Bronchial epithelial cell (primary cell): ENCODE measurements at regions not wholly inside any gene's neighbourhood (a gene's known extent, or its start where the extent isn't known, plus 50 kb on each side); places are given as distances from the start of the nearest gene placed in this dataset.

ENCODE experiments used
- DNase-seq: peaks from one replicate; pipeline ENCODE4 v3.0.0-alpha.2; 2010; ENCODE audit warnings: low read depth
- FAIRE-seq: peaks from 2 replicates; lab custom pipeline; 2011; peaks lifted over from hg19 to GRCh38; lab: Jason Lieb, UNC
- H3K27me3 ChIP-seq: 2 replicates; pipeline ENCODE4 v1.5.1; 2011; ENCODE audit warnings: low read length; ENCODE audit not compliant: control insufficient read depth, insufficient read depth
- H3K36me3 ChIP-seq: 2 replicates; pipeline ENCODE4 v1.5.1; 2011; ENCODE audit warnings: low read length; ENCODE audit not compliant: control insufficient read depth, insufficient read depth
- H3K4me3 ChIP-seq: 2 replicates; pipeline ENCODE4 v1.5.1; 2011; ENCODE audit warnings: mild to moderate bottlenecking, low read depth, low read length, control low read depth
- TF ChIP-seq, protein P1 (sequence below): IDR thresholded peaks from 2 replicates; pipeline ENCODE4 v1.5.1; 2011; ENCODE audit warnings: mild to moderate bottlenecking, moderate library complexity, low read length, control low read depth, inconsistent platforms; ENCODE audit not compliant: insufficient read depth, severe bottlenecking

DNA sequence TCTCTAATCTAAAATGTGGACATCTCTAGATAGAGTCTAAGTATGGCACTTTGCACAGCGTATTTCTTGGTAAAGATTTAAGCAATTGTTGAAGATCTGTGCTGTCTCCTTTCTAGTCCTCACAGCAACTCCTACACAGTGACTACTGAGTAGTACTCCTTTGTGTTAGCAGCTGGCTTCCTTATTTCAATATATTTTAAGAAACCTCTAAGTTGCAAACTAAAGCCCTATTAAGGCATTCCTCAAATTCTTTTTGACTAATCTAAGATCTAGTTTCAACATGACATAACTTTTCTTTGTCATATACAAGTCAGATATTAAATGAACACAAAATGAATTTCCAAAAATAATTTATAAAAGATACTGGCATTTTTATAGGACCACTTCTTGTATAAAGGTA lies 121.8 kb upstream of the DNAJC10 start:
- peak; percentile 55 for DNase-seq
- FAIRE-seq = no peak
- no peaks in the 10 kb centered on the region for H3K36me3 ChIP-seq
- no peaks in the 10 kb centered on the region for H3K27me3 ChIP-seq
- TF ChIP-seq, protein P1, sequence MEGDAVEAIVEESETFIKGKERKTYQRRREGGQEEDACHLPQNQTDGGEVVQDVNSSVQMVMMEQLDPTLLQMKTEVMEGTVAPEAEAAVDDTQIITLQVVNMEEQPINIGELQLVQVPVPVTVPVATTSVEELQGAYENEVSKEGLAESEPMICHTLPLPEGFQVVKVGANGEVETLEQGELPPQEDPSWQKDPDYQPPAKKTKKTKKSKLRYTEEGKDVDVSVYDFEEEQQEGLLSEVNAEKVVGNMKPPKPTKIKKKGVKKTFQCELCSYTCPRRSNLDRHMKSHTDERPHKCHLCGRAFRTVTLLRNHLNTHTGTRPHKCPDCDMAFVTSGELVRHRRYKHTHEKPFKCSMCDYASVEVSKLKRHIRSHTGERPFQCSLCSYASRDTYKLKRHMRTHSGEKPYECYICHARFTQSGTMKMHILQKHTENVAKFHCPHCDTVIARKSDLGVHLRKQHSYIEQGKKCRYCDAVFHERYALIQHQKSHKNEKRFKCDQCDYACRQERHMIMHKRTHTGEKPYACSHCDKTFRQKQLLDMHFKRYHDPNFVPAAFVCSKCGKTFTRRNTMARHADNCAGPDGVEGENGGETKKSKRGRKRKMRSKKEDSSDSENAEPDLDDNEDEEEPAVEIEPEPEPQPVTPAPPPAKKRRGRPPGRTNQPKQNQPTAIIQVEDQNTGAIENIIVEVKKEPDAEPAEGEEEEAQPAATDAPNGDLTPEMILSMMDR = no peak
- H3K4me3 ChIP-seq = no peak overlapping the region

DNA sequence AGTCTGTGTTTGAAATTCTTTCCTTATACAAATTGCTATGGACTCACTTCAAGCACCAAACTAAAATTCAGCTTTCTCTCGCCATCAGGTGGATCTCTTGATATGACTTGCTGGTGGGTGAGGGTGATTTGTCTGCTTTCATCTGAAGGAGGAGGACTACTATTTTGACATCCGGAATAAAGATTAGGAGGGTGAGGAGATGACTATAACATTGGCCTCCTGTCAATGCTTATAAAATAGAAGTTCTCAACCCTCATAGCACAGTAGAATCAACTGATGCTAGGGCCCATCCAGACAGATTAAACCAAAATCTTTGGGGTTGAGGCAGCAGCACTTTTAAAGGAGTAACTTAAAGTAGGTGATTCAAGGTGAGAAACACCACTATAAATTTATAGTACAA lies 120.4 kb upstream of the DNAJC10 start:
- Histone ChIP-seq H3K4me3 (no peak overlapping the region), H3K36me3 (no peaks in the 10 kb centered on the region), H3K27me3 (no peaks in the 10 kb centered on the region)
- FAIRE-seq (no peak), DNase-seq (no peak)
- TF ChIP-seq, protein P1 = no peak

DNA sequence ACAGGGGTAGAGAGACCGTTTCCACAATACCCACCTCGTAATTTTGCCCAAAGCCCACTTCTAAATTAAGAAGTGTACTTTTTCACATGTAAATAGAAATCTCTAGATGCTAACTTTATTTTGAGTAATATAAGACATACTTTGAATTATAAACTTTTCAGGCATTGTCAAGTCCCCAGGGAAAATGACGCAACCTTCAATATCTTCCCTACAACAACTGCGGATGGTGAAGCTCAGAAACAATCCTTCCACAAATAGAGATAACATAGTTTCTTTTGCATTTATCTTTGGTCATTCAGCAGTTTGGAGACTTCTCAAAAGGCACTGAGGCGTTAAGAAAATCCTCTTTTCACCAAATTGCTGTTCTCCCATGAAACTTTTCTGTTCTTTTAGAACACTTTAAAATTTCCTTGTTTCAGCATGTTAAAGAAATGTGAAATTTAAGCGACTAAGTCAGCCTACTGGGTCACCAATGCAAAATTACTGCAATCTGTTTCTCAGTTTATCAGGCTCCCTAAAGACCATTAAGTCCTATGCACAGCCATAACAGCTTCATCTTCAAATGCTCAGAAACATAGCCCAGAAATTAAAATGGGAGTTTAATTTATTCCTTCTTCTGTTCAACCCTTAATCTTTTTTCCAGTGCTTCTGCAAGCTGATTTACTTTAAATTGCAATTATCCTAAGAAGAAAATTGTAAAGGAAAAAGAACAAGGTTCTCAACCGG lies 118.3 kb upstream of the DNAJC10 start:
- FAIRE-seq = no peak
- TF ChIP-seq, protein P1 = no peak
- no peak for DNase-seq

DNA sequence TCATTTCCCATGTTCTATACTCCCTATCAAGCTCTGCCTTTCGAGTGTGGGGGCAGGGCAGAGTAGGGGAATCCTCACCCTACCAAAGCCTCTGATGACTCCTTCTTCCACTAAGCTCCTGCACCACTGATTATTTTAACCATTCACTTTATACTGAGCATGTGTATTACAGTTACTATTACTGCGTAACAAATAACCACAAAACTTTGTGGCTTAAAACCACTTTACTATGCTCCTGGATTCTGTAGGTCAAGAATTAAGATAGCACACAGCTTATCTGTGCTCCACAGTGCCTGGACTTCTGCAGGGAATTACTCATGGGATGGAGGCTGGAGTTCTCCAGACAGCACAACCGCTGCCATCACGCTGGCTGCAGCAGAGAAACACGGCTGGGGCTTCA lies 117.4 kb upstream of the DNAJC10 start:
- DNase-seq (no peak), FAIRE-seq (no peak)
- no peaks in the 10 kb centered on the region for H3K27me3 ChIP-seq
- TF ChIP-seq, protein P1 = no peak
- H3K4me3 ChIP-seq = no peak overlapping the region
- no peaks in the 10 kb centered on the region for H3K36me3 ChIP-seq

More for the DNA sequence above, 118.3 kb upstream of the DNAJC10 start:
- H3K36me3 ChIP-seq = no peaks in the 10 kb centered on the region
- no peaks in the 10 kb centered on the region for H3K27me3 ChIP-seq
- no peak overlapping the region for H3K4me3 ChIP-seq

DNA sequence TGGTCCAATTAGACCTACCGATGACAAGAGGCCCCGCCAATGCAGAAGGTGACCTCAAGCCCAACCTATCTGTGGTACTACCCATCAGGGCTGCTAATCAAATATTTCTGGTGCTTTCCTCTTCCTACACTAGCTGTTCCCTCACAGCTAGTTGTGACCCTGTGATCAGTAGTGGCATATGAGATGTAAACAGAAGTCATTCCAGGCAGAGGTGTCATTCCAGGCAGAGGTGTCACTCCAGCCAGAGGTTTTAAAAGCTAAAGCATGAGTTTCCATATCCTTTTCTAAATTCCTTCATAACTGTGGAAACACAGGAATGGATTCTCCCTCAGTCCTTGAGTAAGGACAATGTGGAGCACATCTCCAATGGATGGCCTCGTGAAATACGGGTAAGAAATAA lies 110.9 kb upstream of the DNAJC10 start:
- no peaks in the 10 kb centered on the region for H3K27me3 ChIP-seq
- TF ChIP-seq, protein P1 = no peak
- no peak overlapping the region for H3K4me3 ChIP-seq
- no peaks in the 10 kb centered on the region for H3K36me3 ChIP-seq
- DNase-seq = no peak
- FAIRE-seq = no peak
